Mucosa of descending colon (tissue), 3 donors: ENCODE measurements at regions not wholly inside any gene's neighbourhood (a gene's known extent, or its start where the extent isn't known, plus 50 kb on each side); places are given as distances from the start of the nearest gene placed in this dataset.

Experiments
- ATAC-seq: fragments of 200-7000 bp; cut with Tn5 transposase; one replicate; pipeline ENCODE4 v1.9.1; 2020; ENCODE audit warnings: mild to moderate bottlenecking, moderate library complexity
- DNase-seq, 3 donors: peaks; one replicate each; pipeline ENCODE4 v3.0.0-alpha.2; 2020
- H3K36me3 ChIP-seq: fragments of 200-600 bp; one replicate; pipeline ENCODE4 v1.8.0; 2021; ENCODE audit warnings: low read depth, mild to moderate bottlenecking
- H3K4me1 ChIP-seq: fragments of 200-600 bp; one replicate; pipeline ENCODE4 v1.8.0; 2021; ENCODE audit warnings: low read depth, mild to moderate bottlenecking
- H3K4me3 ChIP-seq: fragments of 200-600 bp; one replicate; pipeline ENCODE4 v1.8.0; 2021; ENCODE audit warnings: mild to moderate bottlenecking
- H3K9me3 ChIP-seq: fragments of 200-600 bp; one replicate; pipeline ENCODE4 v1.8.0; 2021; ENCODE audit warnings: mild to moderate bottlenecking
- CTCF ChIP-seq: fragments of 200-600 bp; IDR thresholded peaks from one replicate; pipeline ENCODE4 v1.8.0; 2022; ENCODE audit warnings: antibody characterized with exemption, mild to moderate bottlenecking
- intact Hi-C, 2 donors: fragments of 100-400 bp; cut with DNase I in 1 of 2; cut with micrococcal nuclease in 1 of 2; formaldehyde crosslinking; loops; one replicate each; pipeline versions ENCODE4 v1.11.0 to v1.11.1; 2022; cut with DNase I, micrococcal nuclease
- donor health status: DM: no; HTN: no; CAD: no; lungs with moderate emphysema.
- donor health status: DM: no; HTN: no; CAD: no.
- donor health status: DM: no; HTN: yes; CAD: no.

- H3K9me3 ChIP-seq = peaks cover 78% of the 10 kb centered on the region
- no peak overlapping the region for H3K4me3 ChIP-seq
- no peaks in the 10 kb centered on the region for H3K36me3 ChIP-seq
- intact Hi-C loops = no loop called here
- ATAC-seq = no peak
- no peak for DNase-seq
- no peak for TF ChIP-seq CTCF
- H3K4me1 ChIP-seq = no peaks in the 10 kb centered on the region
Measured at GRCh38 chr17:22242472-22242871, 550.1 kb downstream of the KCNJ18 start.

GRCh38 chr17:22251498-22251897, 559.2 kb downstream of the KCNJ18 start:
- Histone ChIP-seq H3K9me3 (peaks cover 90% of the 10 kb centered on the region), H3K36me3 (no peaks in the 10 kb centered on the region), H3K4me1 (no peaks in the 10 kb centered on the region), H3K4me3 (no peak overlapping the region)
- DNase-seq (no peak), ATAC-seq (no peak)
- intact Hi-C loops = no loop called here
- no peak for TF ChIP-seq CTCF

- no peak overlapping the region for H3K4me3 ChIP-seq
- no peak for ATAC-seq
- H3K9me3 ChIP-seq = peaks cover 88% of the 10 kb centered on the region
- intact Hi-C loops = no loop called here
- H3K4me1 ChIP-seq = no peaks in the 10 kb centered on the region
- H3K36me3 ChIP-seq = no peaks in the 10 kb centered on the region
- no peak for TF ChIP-seq CTCF
- no peak for DNase-seq
Measured at GRCh38 chr17:22253007-22253406, 560.7 kb downstream of the KCNJ18 start.

- Histone ChIP-seq H3K4me3 (no peak overlapping the region), H3K4me1 (no peaks in the 10 kb centered on the region), H3K36me3 (no peaks in the 10 kb centered on the region), H3K9me3 (peaks cover 84% of the 10 kb centered on the region)
- ATAC-seq (no peak), DNase-seq (no peak)
- intact Hi-C loops = no loop called here
- TF ChIP-seq CTCF = no peak
Measured at GRCh38 chr17:22265807-22266206, 573.5 kb downstream of the KCNJ18 start.

- DNase-seq = no peak
Measured at GRCh38 chr17:22266231-22266630, 573.9 kb downstream of the KCNJ18 start.

More at GRCh38 chr17:22266231-22266630, 573.9 kb downstream of the KCNJ18 start:
- H3K36me3 ChIP-seq = no peaks in the 10 kb centered on the region
- TF ChIP-seq CTCF = no peak
- no peaks in the 10 kb centered on the region for H3K4me1 ChIP-seq
- peaks cover 82% of the 10 kb centered on the region for H3K9me3 ChIP-seq
- no peak overlapping the region for H3K4me3 ChIP-seq
- ATAC-seq = no peak
- intact Hi-C loops = no loop called here
